ENCODE measurements at regions not wholly inside any gene's neighbourhood (a gene's known extent, or its start where the extent isn't known, plus 50 kb on each side); places are given as distances from the start of the nearest gene placed in this dataset.
"Not testable (repeated sequence)": the region's sequence is repeated elsewhere in the genome, so short reads cannot be mapped to it uniquely, and the experiment has no call there.

GRCh38 chr5:174510782-174511453 lies 213.5 kb upstream of the MSX2 start:
- not testable (repeated sequence) for TF ChIP-seq MYC (IDR thresholded peaks at IDR 0.05; ENCODE audit: low read depth, low read length); CTCF (IDR thresholded peaks at IDR 0.05; ENCODE audit: low read depth, low read length); POLR2A (IDR thresholded peaks at IDR 0.05; ENCODE audit: extremely low read depth, insufficient read length)
